SK-N-SH (cell line): ENCODE measurements at regions not wholly inside any gene's neighbourhood (a gene's known extent, or its start where the extent isn't known, plus 50 kb on each side); places are given as distances from the start of the nearest gene placed in this dataset.

Experiments used
- CTCF ChIA-PET: fragments of 300-600, 350-600 bp; formaldehyde crosslinking; extraction: SDS; loops from one replicate; lab custom pipeline; 2021; lab: Yijun Ruan, JAX
- POLR2A ChIA-PET: fragments of 350-600 bp; sonication (Branson Sonifier 250); formaldehyde crosslinking; extraction: SDS; loops from one replicate; lab custom pipeline; 2020; ENCODE audit warnings: antibody characterized with exemption, inconsistent platforms; lab: Yijun Ruan, JAX
- DNase-seq: peaks from one replicate; pipeline ENCODE4 v3.0.0; 2012
- H2AFZ ChIP-seq: fragments of 200-600 bp; sonication (generic); 2 replicates; pipeline ENCODE4 v1.8.1; 2016; ENCODE audit warnings: antibody characterized with exemption, mild to moderate bottlenecking, low read depth
- H3F3A ChIP-seq: fragments of 200-600 bp; sonication (generic); replicated peaks from 2 replicates; pipeline ENCODE3; 2016; ENCODE audit warnings: antibody characterized with exemption, mild to moderate bottlenecking; ENCODE audit not compliant: insufficient read depth
- H3K27ac ChIP-seq, 2 experiments: fragments of 200-500 bp in 1 of 2; fragments of 200-600 bp in 1 of 2; sonication (Bioruptor generic) in 1 of 2; sonication (generic), shearing (Covaris generic) in 1 of 2; 2 replicates each; pipeline versions ENCODE4 v1.5.1 to v1.6.1; 2014 to 2016; ENCODE audit warnings: low read depth in 2 of 2, inconsistent platforms in 1 of 2, low read length in 1 of 2, mild to moderate bottlenecking in 1 of 2, mixed read lengths in 1 of 2
- H3K27me3 ChIP-seq: fragments of 200-600 bp; sonication (generic), shearing (Covaris generic); 2 replicates; pipeline ENCODE4 v1.6.1; 2016; ENCODE audit warnings: mixed run types; ENCODE audit not compliant: insufficient read depth
- H3K36me3 ChIP-seq, 2 experiments: fragments of 200-500 bp in 1 of 2; fragments of 200-600 bp in 1 of 2; sonication (Bioruptor generic) in 1 of 2; sonication (generic) in 1 of 2; replicated peaks in 1 of 2; 2 replicates each; pipeline versions ENCODE3 to v1.5.1; 2014 to 2016; ENCODE audit warnings: low read length in 1 of 2, mild to moderate bottlenecking in 1 of 2; ENCODE audit not compliant: insufficient read depth in 2 of 2, control insufficient read depth in 1 of 2
- H3K4me1 ChIP-seq, 2 experiments: fragments of 200-500 bp in 1 of 2; fragments of 200-600 bp in 1 of 2; sonication (Bioruptor generic) in 1 of 2; sonication (generic), shearing (Covaris generic) in 1 of 2; 2 replicates each; pipeline versions ENCODE4 v1.5.1 to v1.6.1; 2014 to 2016; ENCODE audit warnings: low read depth in 1 of 2, low read length in 1 of 2, mixed run types in 1 of 2; ENCODE audit not compliant: insufficient read depth in 2 of 2, control insufficient read depth in 1 of 2
- H3K4me2 ChIP-seq: fragments of 200-600 bp; sonication (generic), shearing (Covaris generic); 2 replicates; pipeline ENCODE4 v1.6.1; 2017; ENCODE audit warnings: mixed run types
- H3K4me3 ChIP-seq, 2 experiments: fragments of 200-500 bp in 1 of 2; fragments of 200-600 bp in 1 of 2; sonication (Bioruptor generic) in 1 of 2; sonication (generic), shearing (Covaris generic) in 1 of 2; 2 replicates each; pipeline versions ENCODE4 v1.5.1 to v1.8.1; 2014 to 2016; ENCODE audit warnings: low read depth in 2 of 2, inconsistent platforms in 1 of 2, low read length in 1 of 2, mild to moderate bottlenecking in 1 of 2, mixed read lengths in 1 of 2, moderate library complexity in 1 of 2
- H3K79me2 ChIP-seq: fragments of 200-600 bp; sonication (generic); 2 replicates; pipeline ENCODE4 v1.8.1; 2017; ENCODE audit warnings: mild to moderate bottlenecking; ENCODE audit not compliant: insufficient read depth
- H3K9ac ChIP-seq: fragments of 200-600 bp; sonication (generic); 2 replicates; pipeline ENCODE4 v1.6.1; 2017; ENCODE audit warnings: mixed run types
- H3K9me2 ChIP-seq: fragments of 200-600 bp; sonication (generic); 2 replicates; pipeline ENCODE4 v1.6.1; 2017; ENCODE audit warnings: mixed run types
- H3K9me3 ChIP-seq: fragments of 200-600 bp; sonication (generic); 2 replicates; pipeline ENCODE4 v1.6.1; 2017; ENCODE audit warnings: mixed run types, mild to moderate bottlenecking, moderate library complexity
- H4K20me1 ChIP-seq: fragments of 200-600 bp; sonication (generic); 2 replicates; pipeline ENCODE4 v1.6.1; 2017; ENCODE audit warnings: mild to moderate bottlenecking, mixed run types; ENCODE audit not compliant: insufficient read depth
- ELF1 ChIP-seq: IDR thresholded peaks from 2 replicates; pipeline ENCODE4 v1.4.0; 2012
- EZH2phosphoT487 ChIP-seq: fragments of 200-600 bp; sonication (generic); IDR thresholded peaks from 2 replicates; pipeline ENCODE4 v1.6.1; 2017; ENCODE audit warnings: low read depth, mixed run types, mild to moderate bottlenecking, antibody characterized with exemption, moderate library complexity, borderline replicate concordance
- FOSL2 ChIP-seq: IDR thresholded peaks from 2 replicates; pipeline ENCODE4 v1.4.0; 2012; ENCODE audit warnings: low read depth, mild to moderate bottlenecking, moderate library complexity, borderline replicate concordance
- FOXM1 ChIP-seq: IDR thresholded peaks from 2 replicates; pipeline ENCODE4 v1.4.0; 2012; ENCODE audit warnings: low read depth, mild to moderate bottlenecking
- GATA2 ChIP-seq: sonication (generic); formaldehyde crosslinking; IDR thresholded peaks from 2 replicates; pipeline ENCODE4 v1.5.0; 2020; ENCODE audit warnings: mild to moderate bottlenecking, missing genetic modification reagents
- JUND ChIP-seq: IDR thresholded peaks from 2 replicates; pipeline ENCODE4 v1.4.0; 2012
- MEF2A ChIP-seq: IDR thresholded peaks from 2 replicates; pipeline ENCODE4 v1.4.0; 2012; ENCODE audit warnings: low read depth, borderline replicate concordance
- MXI1 ChIP-seq: IDR thresholded peaks from 2 replicates; pipeline ENCODE4 v1.6.1; 2012; ENCODE audit warnings: mild to moderate bottlenecking, low read depth, low read length, improper control_type of control experiment
- NFIC ChIP-seq: IDR thresholded peaks from 2 replicates; pipeline ENCODE4 v1.4.0; 2012; ENCODE audit warnings: borderline replicate concordance
- NRF1 ChIP-seq: IDR thresholded peaks from 2 replicates; pipeline ENCODE4 v1.6.1; 2012; ENCODE audit warnings: low read depth, mild to moderate bottlenecking, low read length
- RAD21 ChIP-seq: IDR thresholded peaks from 2 replicates; pipeline ENCODE4 v1.6.1; 2012; ENCODE audit warnings: mild to moderate bottlenecking, low read length
- RCOR1 ChIP-seq: fragments of 150-350 bp; IDR thresholded peaks from 2 replicates; pipeline ENCODE4 v1.6.1; 2017; ENCODE audit warnings: antibody characterized with exemption, low read length
- RXRA ChIP-seq: IDR thresholded peaks from 2 replicates; pipeline ENCODE4 v1.4.0; 2012; ENCODE audit warnings: low read depth, mild to moderate bottlenecking, borderline replicate concordance
- TCF12 ChIP-seq: IDR thresholded peaks from 2 replicates; pipeline ENCODE4 v1.4.0; 2012
- TEAD4 ChIP-seq: IDR thresholded peaks from 2 replicates; pipeline ENCODE4 v1.4.0; 2012; ENCODE audit warnings: mild to moderate bottlenecking, borderline replicate concordance; ENCODE audit not compliant: insufficient read depth
- WGBS: methylation state at CpG from one replicate; pipeline ENCODE4 v1.1.6; 2017; ENCODE audit warnings: low lambda C conversion rate; 5-methylcytosine and 5-hydroxymethylcytosine counted together
- TF ChIP-seq, protein P1 (sequence below): IDR thresholded peaks from 2 replicates; pipeline ENCODE4 v1.4.0; 2012; ENCODE audit warnings: low read depth, borderline replicate concordance
- TF ChIP-seq, protein P2 (sequence below): IDR thresholded peaks from 2 replicates; pipeline ENCODE4 v1.4.0; 2012; ENCODE audit warnings: low read depth
- TF ChIP-seq, protein P3 (sequence below): fragments of 150-350 bp; IDR thresholded peaks from 2 replicates; pipeline ENCODE4 v1.6.1; 2016; ENCODE audit warnings: mild to moderate bottlenecking, low read depth, low read length
- TF ChIP-seq, protein P4 (sequence below): IDR thresholded peaks from 2 replicates; pipeline ENCODE4 v1.6.1; 2012; ENCODE audit warnings: mild to moderate bottlenecking, low read depth, low read length, moderate library complexity

- Histone ChIP-seq H3K9me3 (no peaks in the 10 kb centered on the region), H4K20me1 (no peaks in the 10 kb centered on the region), H3K4me2 (no peak overlapping the region), H3K4me1 (peaks cover 0 to 22% of the 10 kb centered on the region in 2 experiments; a peak in 2 of 4 replicates), H3K27ac (no peak overlapping the region), H3K27me3 (no peaks in the 10 kb centered on the region), H3K79me2 (no peaks in the 10 kb centered on the region), H3K36me3 (no peaks in the 10 kb centered on the region), H2AFZ (no peak overlapping the region), H3K9me2 (no peaks in the 10 kb centered on the region), H3F3A (peaks cover 3% of the 10 kb centered on the region), H3K4me3 (no peak overlapping the region), H3K9ac (no peak overlapping the region)
- no peak for DNase-seq
- 80% methylated on average over 1 of the region's 1 CpG for whole genome bisulfite sequencing
- ChIA-PET POLR2A (no interaction called here), CTCF (no interaction called here)
- TF ChIP-seq TEAD4 = no peak
- TF ChIP-seq, protein P1, sequence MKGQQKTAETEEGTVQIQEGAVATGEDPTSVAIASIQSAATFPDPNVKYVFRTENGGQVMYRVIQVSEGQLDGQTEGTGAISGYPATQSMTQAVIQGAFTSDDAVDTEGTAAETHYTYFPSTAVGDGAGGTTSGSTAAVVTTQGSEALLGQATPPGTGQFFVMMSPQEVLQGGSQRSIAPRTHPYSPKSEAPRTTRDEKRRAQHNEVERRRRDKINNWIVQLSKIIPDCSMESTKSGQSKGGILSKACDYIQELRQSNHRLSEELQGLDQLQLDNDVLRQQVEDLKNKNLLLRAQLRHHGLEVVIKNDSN = no peak
- no peak for TF ChIP-seq FOSL2
- no peak for TF ChIP-seq NRF1
- no peak for TF ChIP-seq ELF1
- TF ChIP-seq, protein P2, sequence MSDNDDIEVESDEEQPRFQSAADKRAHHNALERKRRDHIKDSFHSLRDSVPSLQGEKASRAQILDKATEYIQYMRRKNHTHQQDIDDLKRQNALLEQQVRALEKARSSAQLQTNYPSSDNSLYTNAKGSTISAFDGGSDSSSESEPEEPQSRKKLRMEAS = no peak
- TF ChIP-seq, protein P3, sequence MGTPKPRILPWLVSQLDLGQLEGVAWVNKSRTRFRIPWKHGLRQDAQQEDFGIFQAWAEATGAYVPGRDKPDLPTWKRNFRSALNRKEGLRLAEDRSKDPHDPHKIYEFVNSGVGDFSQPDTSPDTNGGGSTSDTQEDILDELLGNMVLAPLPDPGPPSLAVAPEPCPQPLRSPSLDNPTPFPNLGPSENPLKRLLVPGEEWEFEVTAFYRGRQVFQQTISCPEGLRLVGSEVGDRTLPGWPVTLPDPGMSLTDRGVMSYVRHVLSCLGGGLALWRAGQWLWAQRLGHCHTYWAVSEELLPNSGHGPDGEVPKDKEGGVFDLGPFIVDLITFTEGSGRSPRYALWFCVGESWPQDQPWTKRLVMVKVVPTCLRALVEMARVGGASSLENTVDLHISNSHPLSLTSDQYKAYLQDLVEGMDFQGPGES = no peak
- TF ChIP-seq MXI1 = no peak
- no peak for TF ChIP-seq EZH2phosphoT487
- TF ChIP-seq RXRA = no peak
- TF ChIP-seq JUND = no peak
- TF ChIP-seq, protein P4, sequence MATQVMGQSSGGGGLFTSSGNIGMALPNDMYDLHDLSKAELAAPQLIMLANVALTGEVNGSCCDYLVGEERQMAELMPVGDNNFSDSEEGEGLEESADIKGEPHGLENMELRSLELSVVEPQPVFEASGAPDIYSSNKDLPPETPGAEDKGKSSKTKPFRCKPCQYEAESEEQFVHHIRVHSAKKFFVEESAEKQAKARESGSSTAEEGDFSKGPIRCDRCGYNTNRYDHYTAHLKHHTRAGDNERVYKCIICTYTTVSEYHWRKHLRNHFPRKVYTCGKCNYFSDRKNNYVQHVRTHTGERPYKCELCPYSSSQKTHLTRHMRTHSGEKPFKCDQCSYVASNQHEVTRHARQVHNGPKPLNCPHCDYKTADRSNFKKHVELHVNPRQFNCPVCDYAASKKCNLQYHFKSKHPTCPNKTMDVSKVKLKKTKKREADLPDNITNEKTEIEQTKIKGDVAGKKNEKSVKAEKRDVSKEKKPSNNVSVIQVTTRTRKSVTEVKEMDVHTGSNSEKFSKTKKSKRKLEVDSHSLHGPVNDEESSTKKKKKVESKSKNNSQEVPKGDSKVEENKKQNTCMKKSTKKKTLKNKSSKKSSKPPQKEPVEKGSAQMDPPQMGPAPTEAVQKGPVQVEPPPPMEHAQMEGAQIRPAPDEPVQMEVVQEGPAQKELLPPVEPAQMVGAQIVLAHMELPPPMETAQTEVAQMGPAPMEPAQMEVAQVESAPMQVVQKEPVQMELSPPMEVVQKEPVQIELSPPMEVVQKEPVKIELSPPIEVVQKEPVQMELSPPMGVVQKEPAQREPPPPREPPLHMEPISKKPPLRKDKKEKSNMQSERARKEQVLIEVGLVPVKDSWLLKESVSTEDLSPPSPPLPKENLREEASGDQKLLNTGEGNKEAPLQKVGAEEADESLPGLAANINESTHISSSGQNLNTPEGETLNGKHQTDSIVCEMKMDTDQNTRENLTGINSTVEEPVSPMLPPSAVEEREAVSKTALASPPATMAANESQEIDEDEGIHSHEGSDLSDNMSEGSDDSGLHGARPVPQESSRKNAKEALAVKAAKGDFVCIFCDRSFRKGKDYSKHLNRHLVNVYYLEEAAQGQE = no peak
- no peak for TF ChIP-seq MEF2A
- TF ChIP-seq RCOR1 = no peak
- TF ChIP-seq FOXM1 = no peak
- TF ChIP-seq GATA2 (CRISPR knock-in tag) = no peak
- no peak for TF ChIP-seq RAD21
- TF ChIP-seq TCF12 = no peak
- no peak for TF ChIP-seq NFIC
These were observed 76.5 kb upstream of the SPDL1 start for GRCh38 chr5:169507051-169507450.
